HFFc6 (cell line): ENCODE measurements at regions not wholly inside any gene's neighbourhood (a gene's known extent, or its start where the extent isn't known, plus 50 kb on each side); places are given as distances from the start of the nearest gene placed in this dataset.

ENCODE experiments used
- DNase-seq: peaks from one replicate; pipeline ENCODE4 v3.0.0-alpha.2; 2018
- H3K27ac Mint-ChIP-seq: 2 replicates; pipeline ENCODE4 v1.8.0; 2020; ENCODE audit warnings: mild to moderate bottlenecking, mixed read lengths
- H3K27me3 Mint-ChIP-seq: 2 replicates; pipeline ENCODE4 v1.8.0; 2021; ENCODE audit warnings: mild to moderate bottlenecking, moderate library complexity, mixed read lengths; ENCODE audit not compliant: insufficient read depth
- H3K36me3 Mint-ChIP-seq: 2 replicates; pipeline ENCODE4 v1.8.0; 2021; ENCODE audit warnings: low read depth, mixed read lengths
- H3K4me1 Mint-ChIP-seq: 2 replicates; pipeline ENCODE4 v1.8.0; 2020; ENCODE audit warnings: low read depth, mixed read lengths
- H3K4me3 Mint-ChIP-seq: 2 replicates; pipeline ENCODE4 v1.8.0; 2020; ENCODE audit warnings: mild to moderate bottlenecking, moderate library complexity, mixed read lengths
- H3K9me3 Mint-ChIP-seq: 2 replicates; pipeline ENCODE4 v1.8.0; 2020; ENCODE audit warnings: mild to moderate bottlenecking, mixed read lengths
- TF ChIP-seq, protein P1 (sequence below): fragments of 200-600 bp; sonication (generic); IDR thresholded peaks from 2 replicates; pipeline ENCODE4 v1.5.0; 2021; ENCODE audit warnings: antibody characterized with exemption, mild to moderate bottlenecking

DNA sequence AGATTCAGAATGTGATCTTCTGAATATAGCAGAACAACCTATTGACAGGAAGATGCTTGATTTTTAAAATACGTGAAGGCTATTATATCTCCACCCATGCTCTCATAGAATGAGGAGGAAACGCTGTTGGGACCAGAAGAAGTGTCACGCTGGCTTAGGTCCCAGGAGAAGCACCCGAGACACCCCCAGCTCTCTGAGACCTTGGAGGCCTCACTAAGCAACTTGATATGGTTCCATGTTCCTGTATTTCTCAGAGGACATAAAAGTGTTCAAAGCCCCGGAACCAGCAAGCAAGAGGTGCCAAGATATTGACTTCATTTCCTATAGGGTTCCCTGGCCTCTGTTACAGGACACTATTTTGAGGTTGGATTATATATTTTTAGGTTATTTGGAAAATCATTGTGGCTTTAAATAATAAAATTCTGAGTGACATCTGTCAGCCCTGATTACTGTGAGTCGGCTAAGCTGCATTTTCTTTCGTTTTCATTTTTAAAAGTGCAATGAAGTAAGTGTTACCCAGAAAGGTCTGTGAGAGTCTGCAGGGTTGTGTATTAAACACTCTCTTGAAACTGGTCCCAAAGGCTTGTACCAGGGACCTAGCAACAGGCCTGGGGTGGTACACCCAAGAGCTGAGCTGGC lies 400.0 kb downstream of the SOX9 start:
- DNase-seq = no peak
- H3K27me3 Mint-ChIP-seq = no peaks in the 10 kb centered on the region; the same call in 1 of the 2 replicates

DNA sequence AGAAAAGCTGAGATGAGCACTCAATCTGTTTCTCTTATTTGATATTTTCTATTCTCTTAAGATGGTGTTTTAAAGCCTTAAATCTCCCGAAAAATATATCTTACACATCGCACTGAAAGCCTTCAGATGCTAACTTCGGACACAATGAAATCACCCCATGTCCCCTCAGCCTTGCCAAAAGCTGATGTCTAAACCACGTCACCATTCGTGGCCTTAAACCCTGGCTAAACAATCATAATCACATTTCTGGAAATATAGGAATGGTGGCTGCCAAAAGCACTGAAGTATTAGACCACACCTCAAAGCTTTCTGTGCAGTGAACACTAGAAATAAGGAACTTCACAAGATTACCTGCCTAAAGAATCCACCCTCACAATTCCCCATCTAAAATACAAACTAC lies 402.7 kb downstream of the SOX9 start:
- no peaks in the 10 kb centered on the region; the same call in 1 of the 2 replicates for H3K27me3 Mint-ChIP-seq
- no peak overlapping the region for H3K4me3 Mint-ChIP-seq
- no peak for DNase-seq
- no peak overlapping the region for H3K27ac Mint-ChIP-seq
- H3K36me3 Mint-ChIP-seq = no peaks in the 10 kb centered on the region
- no peaks in the 10 kb centered on the region for H3K9me3 Mint-ChIP-seq
- H3K4me1 Mint-ChIP-seq = no peaks in the 10 kb centered on the region
- TF ChIP-seq, protein P1, sequence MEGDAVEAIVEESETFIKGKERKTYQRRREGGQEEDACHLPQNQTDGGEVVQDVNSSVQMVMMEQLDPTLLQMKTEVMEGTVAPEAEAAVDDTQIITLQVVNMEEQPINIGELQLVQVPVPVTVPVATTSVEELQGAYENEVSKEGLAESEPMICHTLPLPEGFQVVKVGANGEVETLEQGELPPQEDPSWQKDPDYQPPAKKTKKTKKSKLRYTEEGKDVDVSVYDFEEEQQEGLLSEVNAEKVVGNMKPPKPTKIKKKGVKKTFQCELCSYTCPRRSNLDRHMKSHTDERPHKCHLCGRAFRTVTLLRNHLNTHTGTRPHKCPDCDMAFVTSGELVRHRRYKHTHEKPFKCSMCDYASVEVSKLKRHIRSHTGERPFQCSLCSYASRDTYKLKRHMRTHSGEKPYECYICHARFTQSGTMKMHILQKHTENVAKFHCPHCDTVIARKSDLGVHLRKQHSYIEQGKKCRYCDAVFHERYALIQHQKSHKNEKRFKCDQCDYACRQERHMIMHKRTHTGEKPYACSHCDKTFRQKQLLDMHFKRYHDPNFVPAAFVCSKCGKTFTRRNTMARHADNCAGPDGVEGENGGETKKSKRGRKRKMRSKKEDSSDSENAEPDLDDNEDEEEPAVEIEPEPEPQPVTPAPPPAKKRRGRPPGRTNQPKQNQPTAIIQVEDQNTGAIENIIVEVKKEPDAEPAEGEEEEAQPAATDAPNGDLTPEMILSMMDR = no peak

More for the DNA sequence above, 400.0 kb downstream of the SOX9 start:
- H3K4me1 Mint-ChIP-seq = no peaks in the 10 kb centered on the region
- no peak overlapping the region for H3K27ac Mint-ChIP-seq
- H3K9me3 Mint-ChIP-seq = no peaks in the 10 kb centered on the region
- TF ChIP-seq, protein P1 = no peak
- H3K36me3 Mint-ChIP-seq = no peaks in the 10 kb centered on the region
- H3K4me3 Mint-ChIP-seq = no peak overlapping the region

DNA sequence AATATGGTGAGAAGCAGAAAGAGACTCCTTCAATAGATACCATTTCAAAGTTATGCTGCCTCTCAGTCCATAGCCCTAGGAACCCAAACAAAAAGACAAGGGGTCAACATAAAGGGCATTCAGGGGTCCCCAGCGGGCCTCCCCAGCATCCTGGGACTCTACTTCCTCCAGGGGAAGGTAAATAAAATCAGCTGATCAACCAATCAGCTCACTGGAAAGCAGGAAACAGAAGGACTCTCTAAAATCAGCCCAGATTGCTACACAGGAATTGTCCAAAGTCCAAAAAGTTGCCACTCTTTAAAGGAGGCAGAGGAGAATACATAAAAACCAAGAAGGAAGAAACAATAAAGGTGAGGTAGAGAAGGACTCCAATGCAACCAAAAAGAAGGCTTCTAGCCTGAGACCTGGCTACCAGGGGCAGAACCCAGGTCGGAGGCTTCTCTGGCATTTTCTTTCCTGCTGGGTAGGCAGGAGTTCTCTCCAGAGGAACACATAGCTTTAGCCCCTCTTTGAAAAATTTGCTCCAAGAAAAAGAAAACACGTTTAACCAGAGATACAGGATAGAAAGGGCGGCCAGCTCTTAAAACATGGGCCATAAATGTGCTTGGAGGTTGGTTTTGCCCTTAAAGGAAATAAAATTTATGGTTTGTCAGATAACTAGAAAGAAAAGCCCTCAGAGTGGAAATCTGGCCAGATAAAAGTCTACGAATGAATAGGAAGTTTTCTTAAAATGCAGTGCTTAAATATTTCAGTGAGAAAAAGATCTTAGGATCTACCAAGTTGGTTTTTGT lies 404.6 kb downstream of the SOX9 start:
- no peak overlapping the region for H3K27ac Mint-ChIP-seq
- no peaks in the 10 kb centered on the region for H3K36me3 Mint-ChIP-seq
- no peak for DNase-seq
- TF ChIP-seq, protein P1 = no peak
- H3K4me3 Mint-ChIP-seq = no peak overlapping the region
- H3K4me1 Mint-ChIP-seq = no peaks in the 10 kb centered on the region
- H3K27me3 Mint-ChIP-seq = no peaks in the 10 kb centered on the region; the same call in 1 of the 2 replicates
- H3K9me3 Mint-ChIP-seq = no peaks in the 10 kb centered on the region

DNA sequence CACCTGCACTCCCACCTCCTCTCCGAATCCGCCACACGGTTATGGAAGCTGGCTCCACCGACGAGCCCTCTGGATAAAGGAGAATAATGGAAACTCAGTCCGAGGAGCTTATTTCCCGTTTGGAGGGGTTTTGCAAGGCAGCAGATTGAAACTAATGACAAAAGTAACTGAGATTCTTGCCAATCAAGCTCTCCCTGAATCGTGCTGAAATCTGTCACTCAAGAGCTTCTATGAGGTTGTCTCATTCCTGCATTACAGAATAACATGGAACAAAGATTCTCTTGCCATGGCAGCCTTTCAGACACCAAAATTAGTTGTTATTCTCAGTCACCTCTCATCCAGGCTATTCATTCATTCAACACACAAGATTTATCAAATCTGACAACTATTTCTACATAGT lies 405.9 kb downstream of the SOX9 start:
- Mint-ChIP-seq H3K4me1 (no peaks in the 10 kb centered on the region), H3K27ac (no peak overlapping the region), H3K9me3 (no peaks in the 10 kb centered on the region), H3K36me3 (no peaks in the 10 kb centered on the region), H3K27me3 (no peaks in the 10 kb centered on the region), H3K4me3 (no peak overlapping the region)
- DNase-seq = no peak
- TF ChIP-seq, protein P1 = no peak

DNA sequence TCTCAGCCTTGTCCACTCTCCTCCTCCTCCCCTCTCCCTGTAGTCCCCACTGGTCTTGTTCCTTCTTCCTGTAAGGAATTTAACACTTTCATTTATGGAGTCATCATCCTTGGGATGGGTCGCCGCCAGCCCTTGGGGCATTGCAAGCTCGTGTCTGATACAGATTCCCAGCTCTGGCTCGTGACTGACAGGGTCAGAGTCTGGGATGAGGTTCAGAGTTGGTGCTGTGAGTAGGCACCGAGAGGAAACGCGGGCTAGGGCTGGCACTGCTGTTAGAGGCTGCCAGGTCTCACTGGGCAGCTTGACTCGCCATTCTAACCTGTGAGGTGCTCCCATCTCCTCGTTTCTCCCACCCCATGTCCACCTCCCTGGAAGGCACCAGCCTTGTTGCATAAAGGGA lies 407.0 kb downstream of the SOX9 start:
- no peaks in the 10 kb centered on the region for H3K9me3 Mint-ChIP-seq

More for the DNA sequence above, 407.0 kb downstream of the SOX9 start:
- no peak for DNase-seq
- TF ChIP-seq, protein P1 = no peak
- H3K4me1 Mint-ChIP-seq = no peaks in the 10 kb centered on the region
- H3K36me3 Mint-ChIP-seq = no peaks in the 10 kb centered on the region
- H3K27me3 Mint-ChIP-seq = no peaks in the 10 kb centered on the region
- H3K4me3 Mint-ChIP-seq = no peak overlapping the region
- no peak overlapping the region for H3K27ac Mint-ChIP-seq
